ENCODE measurements at regions not wholly inside any gene's neighbourhood (a gene's known extent, or its start where the extent isn't known, plus 50 kb on each side); places are given as distances from the start of the nearest gene placed in this dataset.

- no peak for DNase-seq
- Histone ChIP-seq H4K5ac (ENCODE audit: low read depth, low read length) (no peak overlapping the region), H2BK20ac (ENCODE audit: low read depth, low read length) (no peak overlapping the region), H3K4ac (ENCODE audit: low read depth, low read length) (no peak overlapping the region), H4K20me1 (ENCODE audit: insufficient read depth, low read length) (no peaks in the 10 kb centered on the region), H4K91ac (ENCODE audit: insufficient read depth, low read depth, low read length) (no peak overlapping the region), H3K4me2 (ENCODE audit: low read depth, low read length) (no peak overlapping the region), H3K27ac (ENCODE audit: insufficient read depth, low read length) (no peak overlapping the region), H3K56ac (ENCODE audit: extremely low read depth, insufficient read depth, low read length) (no peak overlapping the region), H3K4me1 (ENCODE audit: control insufficient read depth, insufficient read depth, low read length) (no peaks in the 10 kb centered on the region), H2AK9ac (replicated peaks; ENCODE audit: low read depth, low read length, poor library complexity) (no peak overlapping the region), H4K8ac (ENCODE audit: low read depth in 2 of 2, low read length in 2 of 2) (no peak overlapping the region), H3K9me1 (ENCODE audit: insufficient read depth, low read length) (no peaks in the 10 kb centered on the region), H3K4me3 (ENCODE audit: insufficient read depth, low read depth, low read length) (no peak overlapping the region), H3K27me3 (ENCODE audit: control insufficient read depth, insufficient read depth, low read length) (no peaks in the 10 kb centered on the region), H3K18ac (ENCODE audit: low read depth, low read length) (no peak overlapping the region), H2BK5ac (ENCODE audit: low read depth, low read length, poor library complexity, severe bottlenecking) (no peak overlapping the region), H2BK15ac (ENCODE audit: low read depth, low read length) (no peak overlapping the region), H3K14ac (replicated peaks; ENCODE audit: low read depth, low read length) (no peak overlapping the region), H2BK120ac (ENCODE audit: low read depth, low read length) (no peak overlapping the region), H2AFZ (replicated peaks; ENCODE audit: low read length, poor library complexity) (no peak overlapping the region), H3K23ac (ENCODE audit: low read depth, low read length) (no peak overlapping the region), H3K36me3 (ENCODE audit: control insufficient read depth, insufficient read depth, low read length) (no peaks in the 10 kb centered on the region), H3K9me3 (ENCODE audit: control insufficient read depth, insufficient read depth, low read length) (peaks cover 14% of the 10 kb centered on the region), H3K9ac (ENCODE audit: low read depth, low read length) (no peak overlapping the region), H2AK5ac (ENCODE audit: low read depth, low read length) (no peak overlapping the region), H3K79me1 (ENCODE audit: low read depth in 1 of 2, low read length in 2 of 2) (no peaks in the 10 kb centered on the region)
- in situ Hi-C loops (cut with MboI; ENCODE audit: low sequenced_read_pairs) (no loop called here), intact Hi-C loops (cut with micrococcal nuclease) (no loop called here), dilution Hi-C loops (cut with HindIII; ENCODE audit: low sequenced_read_pairs, unreplicated experiment) (no loop called here)
- no peak for TF ChIP-seq RCOR1 (IDR thresholded peaks at IDR 0.05; ENCODE audit: insufficient replicate concordance, low read length)
- no peak for TF ChIP-seq MAFK (IDR thresholded peaks at IDR 0.05; ENCODE audit: low read depth, low read length)
- TF ChIP-seq CEBPB (IDR thresholded peaks at IDR 0.05; ENCODE audit: low read depth, low read length) = no peak
- no peak for TF ChIP-seq RAD21 (IDR thresholded peaks at IDR 0.05; ENCODE audit: low read length)
- no peak for TF ChIP-seq SMC3 (IDR thresholded peaks at IDR 0.05; ENCODE audit: low read depth, low read length)
- TF ChIP-seq FOS (IDR thresholded peaks at IDR 0.05; ENCODE audit: low read depth, low read length) = no peak
- no peak for TF ChIP-seq USF2 (IDR thresholded peaks at IDR 0.05; ENCODE audit: low read depth, low read length)
- TF ChIP-seq CHD1 (IDR thresholded peaks at IDR 0.05; ENCODE audit: low read depth, low read length) = no peak
- no peak for TF ChIP-seq POLR2A (IDR thresholded peaks at IDR 0.05; ENCODE audit: low read depth, low read length)
- CTCF ChIA-PET = no interaction called here
- WGBS, 2 experiments (ENCODE audit: extremely low coverage in 2 of 2, insufficient read length in 1 of 2) = 33% methylated on average over 1 of the region's 4 CpGs; no CpG with 5 or more reads in 1 of the 2 experiments
- POLR2A ChIA-PET (ENCODE audit: unreplicated experiment) = no interaction called here
- no TSS peak for BruUV-seq (replicated peaks)
- ATAC-seq (ENCODE audit: low read depth) = no peak
These were observed 1046.9 kb upstream of the EEF2KMT start for GRCh38 chr16:6144463-6144862.
